ENCODE measurements at regions not wholly inside any gene's neighbourhood (a gene's known extent, or its start where the extent isn't known, plus 50 kb on each side); places are given as distances from the start of the nearest gene placed in this dataset.
"Not testable (repeated sequence)": the region's sequence is repeated elsewhere in the genome, so short reads cannot be mapped to it uniquely, and the experiment has no call there.

DNA sequence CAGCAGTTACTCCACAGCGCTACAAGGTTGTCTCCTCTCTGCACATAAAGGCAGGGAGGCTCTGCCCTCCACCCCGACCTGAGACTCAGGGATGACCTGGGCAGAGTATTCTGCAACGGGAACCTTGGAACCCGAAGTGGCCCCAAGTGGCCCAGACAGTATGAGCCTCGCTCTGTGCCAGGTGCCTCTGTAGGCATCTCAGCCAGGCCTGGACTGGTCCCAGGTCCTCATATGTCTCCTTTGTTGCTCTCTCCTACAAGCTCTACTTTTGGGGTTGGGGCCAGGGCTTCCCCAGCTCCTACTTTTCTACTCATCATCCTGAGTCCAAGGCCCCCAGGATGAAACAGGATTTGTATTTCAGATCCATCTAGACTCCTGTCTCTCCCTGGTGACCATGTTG is 241.5 kb upstream of the PRSS1 start:
- TF ChIP-seq, protein P1, sequence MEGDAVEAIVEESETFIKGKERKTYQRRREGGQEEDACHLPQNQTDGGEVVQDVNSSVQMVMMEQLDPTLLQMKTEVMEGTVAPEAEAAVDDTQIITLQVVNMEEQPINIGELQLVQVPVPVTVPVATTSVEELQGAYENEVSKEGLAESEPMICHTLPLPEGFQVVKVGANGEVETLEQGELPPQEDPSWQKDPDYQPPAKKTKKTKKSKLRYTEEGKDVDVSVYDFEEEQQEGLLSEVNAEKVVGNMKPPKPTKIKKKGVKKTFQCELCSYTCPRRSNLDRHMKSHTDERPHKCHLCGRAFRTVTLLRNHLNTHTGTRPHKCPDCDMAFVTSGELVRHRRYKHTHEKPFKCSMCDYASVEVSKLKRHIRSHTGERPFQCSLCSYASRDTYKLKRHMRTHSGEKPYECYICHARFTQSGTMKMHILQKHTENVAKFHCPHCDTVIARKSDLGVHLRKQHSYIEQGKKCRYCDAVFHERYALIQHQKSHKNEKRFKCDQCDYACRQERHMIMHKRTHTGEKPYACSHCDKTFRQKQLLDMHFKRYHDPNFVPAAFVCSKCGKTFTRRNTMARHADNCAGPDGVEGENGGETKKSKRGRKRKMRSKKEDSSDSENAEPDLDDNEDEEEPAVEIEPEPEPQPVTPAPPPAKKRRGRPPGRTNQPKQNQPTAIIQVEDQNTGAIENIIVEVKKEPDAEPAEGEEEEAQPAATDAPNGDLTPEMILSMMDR (optimal IDR thresholded peaks at IDR 0.05 in 1 of 3, IDR thresholded peaks at IDR 0.05 in 1 of 3, conservative IDR thresholded peaks at IDR 0.05 in 1 of 3; ENCODE audit: extremely low read depth in 1 of 3, insufficient read depth in 2 of 3, low read length in 3 of 3), result no peak
- no peak for TF ChIP-seq EZH2 (IDR thresholded peaks at IDR 0.05; ENCODE audit: low read length)
- Histone ChIP-seq H3K27ac (ENCODE audit: control insufficient read depth, insufficient read depth, low read length) (no peak overlapping the region), H3K36me3 (ENCODE audit: control insufficient read depth in 2 of 2, extremely low read depth in 1 of 2, insufficient read depth in 2 of 2, low read length in 2 of 2) (no peaks in the 10 kb centered on the region), H3K9me3 (ENCODE audit: control insufficient read depth, low read depth, low read length) (no peaks in the 10 kb centered on the region), H3K4me2 (ENCODE audit: control insufficient read depth, extremely low read depth, insufficient read depth, low read depth, low read length) (peak overlapping the region; percentile 1), H3K9me1 (ENCODE audit: control insufficient read depth, extremely low read depth, insufficient read depth, low read length) (no peaks in the 10 kb centered on the region), H3K79me2 (ENCODE audit: control insufficient read depth, insufficient read depth, low read length) (no peaks in the 10 kb centered on the region), H2AFZ (ENCODE audit: control insufficient read depth, low read length) (peak overlapping the region; percentile 55), H3K4me1 (ENCODE audit: control insufficient read depth, extremely low read depth, insufficient read depth, low read length) (peaks cover 13% of the 10 kb centered on the region), H3K27me3 (ENCODE audit: control insufficient read depth, extremely low read depth, insufficient read depth, low read length) (no peaks in the 10 kb centered on the region), H3K9ac (ENCODE audit: control insufficient read depth, extremely low read depth, insufficient read depth, low read length) (no peak overlapping the region), H3K4me3 (ENCODE audit: control insufficient read depth in 2 of 3, extremely low read depth in 1 of 3, insufficient read depth in 2 of 3, low read depth in 1 of 3, low read length in 3 of 3) (no peak overlapping the region), H4K20me1 (ENCODE audit: control insufficient read depth, extremely low read depth, insufficient read depth, low read length) (no peaks in the 10 kb centered on the region)
- no peak for DNase-seq (ENCODE audit: low read depth, low spot score)
- dilution Hi-C loops (cut with MboI; ENCODE audit: extremely low pct_ligation_motif_present, low sequenced_read_pairs), result no loop called here
- no peak for FAIRE-seq

GRCh38 chr7:142507066-142507465 is 242.2 kb upstream of the PRSS1 start:
- H3K79me2 ChIP-seq (ENCODE audit: control insufficient read depth, insufficient read depth, low read length); H3K9me3 ChIP-seq (ENCODE audit: control insufficient read depth, low read depth, low read length); H3K4me2 ChIP-seq (ENCODE audit: control insufficient read depth, extremely low read depth, insufficient read depth, low read depth, low read length); H3K9me1 ChIP-seq (ENCODE audit: control insufficient read depth, extremely low read depth, insufficient read depth, low read length); H3K27ac ChIP-seq (ENCODE audit: control insufficient read depth, insufficient read depth, low read length); H3K4me3 ChIP-seq (ENCODE audit: control insufficient read depth in 2 of 3, extremely low read depth in 1 of 3, insufficient read depth in 2 of 3, low read depth in 1 of 3, low read length in 3 of 3); H4K20me1 ChIP-seq (ENCODE audit: control insufficient read depth, extremely low read depth, insufficient read depth, low read length); dilution Hi-C loops (cut with MboI; ENCODE audit: extremely low pct_ligation_motif_present, low sequenced_read_pairs); H3K9ac ChIP-seq (ENCODE audit: control insufficient read depth, extremely low read depth, insufficient read depth, low read length); H3K27me3 ChIP-seq (ENCODE audit: control insufficient read depth, extremely low read depth, insufficient read depth, low read length); DNase-seq (ENCODE audit: low read depth, low spot score); H2AFZ ChIP-seq (ENCODE audit: control insufficient read depth, low read length); FAIRE-seq; H3K36me3 ChIP-seq (ENCODE audit: control insufficient read depth in 2 of 2, extremely low read depth in 1 of 2, insufficient read depth in 2 of 2, low read length in 2 of 2): not testable (repeated sequence)
- peaks cover 13% of the 10 kb centered on the region for H3K4me1 ChIP-seq (ENCODE audit: control insufficient read depth, extremely low read depth, insufficient read depth, low read length)

DNA sequence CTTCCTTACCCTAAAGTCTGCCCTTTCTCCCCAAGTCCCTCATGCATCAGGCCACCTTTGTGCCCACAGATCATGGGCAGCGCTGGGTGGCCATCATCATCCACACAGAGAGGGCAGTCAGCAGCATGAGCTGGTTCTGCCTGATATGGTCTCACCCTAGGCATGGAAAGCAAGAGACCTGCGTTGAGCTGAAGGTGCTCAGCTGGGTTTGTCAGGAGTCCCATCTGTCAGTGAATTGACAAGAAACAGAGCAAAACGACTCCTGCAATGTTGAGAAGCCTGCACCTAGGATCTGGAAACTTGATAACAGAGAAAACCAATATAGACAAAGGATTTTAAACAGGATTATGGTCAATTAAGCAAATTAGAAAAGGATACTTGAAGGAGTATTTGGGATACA is 242.7 kb upstream of the PRSS1 start:
- DNase-seq (ENCODE audit: low read depth, low spot score) (no peak), FAIRE-seq (no peak)
- TF ChIP-seq, protein P1 (optimal IDR thresholded peaks at IDR 0.05 in 1 of 3, IDR thresholded peaks at IDR 0.05 in 1 of 3, conservative IDR thresholded peaks at IDR 0.05 in 1 of 3; ENCODE audit: extremely low read depth in 1 of 3, insufficient read depth in 2 of 3, low read length in 3 of 3), result no peak
- no peak for TF ChIP-seq EZH2 (IDR thresholded peaks at IDR 0.05; ENCODE audit: low read length)
- Histone ChIP-seq H3K9ac (ENCODE audit: control insufficient read depth, extremely low read depth, insufficient read depth, low read length) (no peak overlapping the region), H3K36me3 (ENCODE audit: control insufficient read depth in 2 of 2, extremely low read depth in 1 of 2, insufficient read depth in 2 of 2, low read length in 2 of 2) (no peaks in the 10 kb centered on the region), H3K27ac (ENCODE audit: control insufficient read depth, insufficient read depth, low read length) (no peak overlapping the region), H3K9me1 (ENCODE audit: control insufficient read depth, extremely low read depth, insufficient read depth, low read length) (no peaks in the 10 kb centered on the region), H3K79me2 (ENCODE audit: control insufficient read depth, insufficient read depth, low read length) (no peaks in the 10 kb centered on the region), H3K4me3 (ENCODE audit: control insufficient read depth in 2 of 3, extremely low read depth in 1 of 3, insufficient read depth in 2 of 3, low read depth in 1 of 3, low read length in 3 of 3) (no peak overlapping the region), H3K4me1 (ENCODE audit: control insufficient read depth, extremely low read depth, insufficient read depth, low read length) (peaks cover 11% of the 10 kb centered on the region), H3K4me2 (ENCODE audit: control insufficient read depth, extremely low read depth, insufficient read depth, low read depth, low read length) (no peak overlapping the region), H3K9me3 (ENCODE audit: control insufficient read depth, low read depth, low read length) (no peaks in the 10 kb centered on the region), H4K20me1 (ENCODE audit: control insufficient read depth, extremely low read depth, insufficient read depth, low read length) (no peaks in the 10 kb centered on the region), H2AFZ (ENCODE audit: control insufficient read depth, low read length) (no peak overlapping the region), H3K27me3 (ENCODE audit: control insufficient read depth, extremely low read depth, insufficient read depth, low read length) (no peaks in the 10 kb centered on the region)
- dilution Hi-C loops (cut with MboI; ENCODE audit: extremely low pct_ligation_motif_present, low sequenced_read_pairs), result no loop called here

DNA sequence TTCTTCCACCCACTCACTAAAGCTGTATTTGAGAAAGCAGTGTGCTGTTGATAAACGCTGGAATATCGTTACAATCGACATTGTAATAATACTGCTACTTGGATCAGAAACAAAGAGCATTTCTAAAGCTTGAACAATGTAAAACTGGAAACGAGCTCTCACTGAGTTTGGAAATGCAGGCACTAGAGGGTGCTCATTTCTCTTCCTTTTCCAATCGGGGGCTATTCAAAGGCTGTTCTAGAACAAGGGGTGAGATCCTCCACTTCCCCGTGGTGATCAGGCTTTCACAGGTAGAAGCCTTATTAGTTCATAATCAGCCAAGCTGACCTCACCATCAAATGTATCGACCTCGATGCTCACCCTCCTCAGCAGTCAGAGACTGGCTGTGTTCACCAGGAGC is 245.3 kb upstream of the PRSS1 start:
- FAIRE-seq; H3K9me3 ChIP-seq (ENCODE audit: control insufficient read depth, low read depth, low read length); H3K36me3 ChIP-seq (ENCODE audit: control insufficient read depth in 2 of 2, extremely low read depth in 1 of 2, insufficient read depth in 2 of 2, low read length in 2 of 2); H3K79me2 ChIP-seq (ENCODE audit: control insufficient read depth, insufficient read depth, low read length); H3K27me3 ChIP-seq (ENCODE audit: control insufficient read depth, extremely low read depth, insufficient read depth, low read length); H4K20me1 ChIP-seq (ENCODE audit: control insufficient read depth, extremely low read depth, insufficient read depth, low read length); H3K4me3 ChIP-seq (ENCODE audit: control insufficient read depth in 2 of 3, extremely low read depth in 1 of 3, insufficient read depth in 2 of 3, low read depth in 1 of 3, low read length in 3 of 3); dilution Hi-C loops (cut with MboI; ENCODE audit: extremely low pct_ligation_motif_present, low sequenced_read_pairs); H3K9ac ChIP-seq (ENCODE audit: control insufficient read depth, extremely low read depth, insufficient read depth, low read length); H2AFZ ChIP-seq (ENCODE audit: control insufficient read depth, low read length); H3K4me2 ChIP-seq (ENCODE audit: control insufficient read depth, extremely low read depth, insufficient read depth, low read depth, low read length); H3K27ac ChIP-seq (ENCODE audit: control insufficient read depth, insufficient read depth, low read length); DNase-seq (ENCODE audit: low read depth, low spot score); H3K9me1 ChIP-seq (ENCODE audit: control insufficient read depth, extremely low read depth, insufficient read depth, low read length): not testable (repeated sequence)
- H3K4me1 ChIP-seq (ENCODE audit: control insufficient read depth, extremely low read depth, insufficient read depth, low read length), result peaks cover 22% of the 10 kb centered on the region
